ENCODE measurements at regions not wholly inside any gene's neighbourhood (a gene's known extent, or its start where the extent isn't known, plus 50 kb on each side); places are given as distances from the start of the nearest gene placed in this dataset.

- no peak for DNase-seq (ENCODE audit: low read depth)
- TF ChIP-seq CTCF (IDR thresholded peaks at IDR 0.05; ENCODE audit: control insufficient read depth, extremely low read depth, insufficient read depth): no peak
Measured at GRCh38 chr4:32142075-32142474, 1421.9 kb downstream of the PCDH7 start.

GRCh38 chr4:32145987-32146386 lies 1425.8 kb downstream of the PCDH7 start:
- no peak for TF ChIP-seq CTCF (IDR thresholded peaks at IDR 0.05; ENCODE audit: control insufficient read depth, extremely low read depth, insufficient read depth)
- no peak overlapping the region for H3K4me3 ChIP-seq (ENCODE audit: low read depth, low read length)
- DNase-seq (ENCODE audit: low read depth): no peak

More at GRCh38 chr4:32142075-32142474, 1421.9 kb downstream of the PCDH7 start:
- no peak overlapping the region for H3K4me3 ChIP-seq (ENCODE audit: low read depth, low read length)

- no peak for DNase-seq (ENCODE audit: low read depth)
- TF ChIP-seq CTCF (IDR thresholded peaks at IDR 0.05; ENCODE audit: control insufficient read depth, extremely low read depth, insufficient read depth): no peak
- H3K4me3 ChIP-seq (ENCODE audit: low read depth, low read length): no peak overlapping the region
Measured at GRCh38 chr4:32147446-32148085, 1427.4 kb downstream of the PCDH7 start.

- TF ChIP-seq CTCF (IDR thresholded peaks at IDR 0.05; ENCODE audit: control insufficient read depth, extremely low read depth, insufficient read depth): no peak
- no peak overlapping the region for H3K4me3 ChIP-seq (ENCODE audit: low read depth, low read length)
- no peak for DNase-seq (ENCODE audit: low read depth)
Measured at GRCh38 chr4:32148111-32148666, 1428.0 kb downstream of the PCDH7 start.

GRCh38 chr4:32158961-32159360 lies 1438.8 kb downstream of the PCDH7 start:
- no peak for DNase-seq (ENCODE audit: low read depth)
- no peak overlapping the region for H3K4me3 ChIP-seq (ENCODE audit: low read depth, low read length)
- TF ChIP-seq CTCF (IDR thresholded peaks at IDR 0.05; ENCODE audit: control insufficient read depth, extremely low read depth, insufficient read depth): no peak

- no peak overlapping the region for H3K4me3 ChIP-seq (ENCODE audit: low read depth, low read length)
- no peak for DNase-seq (ENCODE audit: low read depth)
- TF ChIP-seq CTCF (IDR thresholded peaks at IDR 0.05; ENCODE audit: control insufficient read depth, extremely low read depth, insufficient read depth): no peak
Measured at GRCh38 chr4:32161392-32161791, 1441.2 kb downstream of the PCDH7 start.

GRCh38 chr4:32163125-32163524 lies 1443.0 kb downstream of the PCDH7 start:
- DNase-seq (ENCODE audit: low read depth): no peak
- H3K4me3 ChIP-seq (ENCODE audit: low read depth, low read length): no peak overlapping the region
- TF ChIP-seq CTCF (IDR thresholded peaks at IDR 0.05; ENCODE audit: control insufficient read depth, extremely low read depth, insufficient read depth): no peak

All from LNCaP clone FGC (cell line).